ENCODE measurements at regions not wholly inside any gene's neighbourhood (a gene's known extent, or its start where the extent isn't known, plus 50 kb on each side); places are given as distances from the start of the nearest gene placed in this dataset.

DNA sequence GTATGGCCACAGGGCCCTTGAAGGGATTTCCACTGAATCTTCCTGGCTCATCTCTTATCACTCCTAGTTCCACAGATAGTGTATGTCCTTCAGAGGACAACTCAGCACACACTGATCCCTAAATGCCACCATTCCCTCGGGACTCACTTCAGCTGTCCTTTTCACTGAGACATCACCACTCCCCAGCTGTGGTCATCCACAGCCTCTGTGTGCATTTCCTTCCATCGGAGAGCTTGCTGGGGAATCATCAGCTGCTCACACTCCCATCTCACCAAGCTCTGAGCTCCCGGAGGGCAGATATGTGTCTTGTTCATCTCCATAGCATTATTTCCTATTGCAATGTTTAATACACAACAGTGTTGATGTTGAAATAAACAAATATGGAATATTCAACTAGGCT lies 759.5 kb downstream of the RNF144A start:
- TF ChIP-seq CTCF (IDR thresholded peaks at IDR 0.05) (no peak), POLR2A (IDR thresholded peaks at IDR 0.05) (no peak)
- H3K4me3 ChIP-seq (replicated peaks in 1 of 3), result no peak overlapping the region
- H3K27ac ChIP-seq, result no peak overlapping the region
- H3K36me3 ChIP-seq, result no peaks in the 10 kb centered on the region
- no peaks in the 10 kb centered on the region for H3K27me3 ChIP-seq
- DNase-seq, result no peak
- no peaks in the 10 kb centered on the region for H3K4me1 ChIP-seq
- intact Hi-C loops (cut with DNase I), result no loop called here
- H3K9me3 ChIP-seq, result no peaks in the 10 kb centered on the region
- 89 to 92% methylated on average over 3 of the region's 3 CpGs for WGBS, 2 donors

- Histone ChIP-seq H3K4me3 (replicated peaks in 1 of 3) (no peak overlapping the region), H3K27ac (no peak overlapping the region), H3K36me3 (no peaks in the 10 kb centered on the region), H3K9me3 (no peaks in the 10 kb centered on the region), H3K4me1 (no peaks in the 10 kb centered on the region), H3K27me3 (no peaks in the 10 kb centered on the region)
- no peak for DNase-seq
- TF ChIP-seq CTCF (IDR thresholded peaks at IDR 0.05) (no peak), POLR2A (IDR thresholded peaks at IDR 0.05) (no peak)
- 94 to 95% methylated on average over 3 of the region's 3 CpGs for WGBS, 2 donors
- intact Hi-C loops (cut with DNase I), result no loop called here
Measured at GRCh38 chr2:7681881-7682461, 764.8 kb downstream of the RNF144A start.

GRCh38 chr2:7683196-7683595 lies 766.0 kb downstream of the RNF144A start:
- H3K9me3 ChIP-seq, result no peaks in the 10 kb centered on the region
- no peaks in the 10 kb centered on the region for H3K36me3 ChIP-seq
- H3K27ac ChIP-seq, result no peak overlapping the region
- no peaks in the 10 kb centered on the region for H3K27me3 ChIP-seq
- WGBS, 2 donors, result 86 to 88% methylated on average over 8 of the region's 8 CpGs
- DNase-seq, result no peak
- TF ChIP-seq CTCF (IDR thresholded peaks at IDR 0.05) (no peak), POLR2A (IDR thresholded peaks at IDR 0.05) (no peak)
- no peak overlapping the region for H3K4me3 ChIP-seq (replicated peaks in 1 of 3)
- intact Hi-C loops (cut with DNase I), result no loop called here
- no peaks in the 10 kb centered on the region for H3K4me1 ChIP-seq

DNA sequence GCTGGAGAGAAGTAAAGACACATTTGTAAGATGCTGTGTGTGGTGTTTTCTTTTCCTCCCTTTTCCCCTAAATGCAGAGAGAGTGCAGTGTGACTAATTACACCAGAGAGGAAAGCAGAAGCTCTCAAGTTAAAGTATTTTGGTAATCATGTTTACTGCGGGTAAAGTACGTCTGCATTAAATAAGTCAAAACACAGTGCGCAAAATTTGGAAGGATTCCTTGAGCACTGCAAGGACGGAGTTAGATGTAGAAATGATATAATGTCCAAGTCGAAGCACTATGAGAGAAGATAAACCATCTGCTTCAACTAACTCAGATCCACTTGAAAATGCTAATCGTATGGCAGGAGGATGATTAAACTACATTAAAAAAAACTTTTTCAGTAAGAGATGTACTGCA lies 766.5 kb downstream of the RNF144A start:
- TF ChIP-seq POLR2A (IDR thresholded peaks at IDR 0.05), result no peak
- no peak for TF ChIP-seq CTCF (IDR thresholded peaks at IDR 0.05)
- H3K27ac ChIP-seq, result no peak overlapping the region
- intact Hi-C loops (cut with DNase I), result no loop called here
- H3K4me1 ChIP-seq, result no peaks in the 10 kb centered on the region
- H3K36me3 ChIP-seq, result no peaks in the 10 kb centered on the region
- H3K27me3 ChIP-seq, result no peaks in the 10 kb centered on the region
- H3K4me3 ChIP-seq (replicated peaks in 1 of 3), result no peak overlapping the region
- H3K9me3 ChIP-seq, result no peaks in the 10 kb centered on the region
- no peak for DNase-seq
- WGBS, 2 donors, result 88 to 90% methylated on average over 6 of the region's 6 CpGs

DNA sequence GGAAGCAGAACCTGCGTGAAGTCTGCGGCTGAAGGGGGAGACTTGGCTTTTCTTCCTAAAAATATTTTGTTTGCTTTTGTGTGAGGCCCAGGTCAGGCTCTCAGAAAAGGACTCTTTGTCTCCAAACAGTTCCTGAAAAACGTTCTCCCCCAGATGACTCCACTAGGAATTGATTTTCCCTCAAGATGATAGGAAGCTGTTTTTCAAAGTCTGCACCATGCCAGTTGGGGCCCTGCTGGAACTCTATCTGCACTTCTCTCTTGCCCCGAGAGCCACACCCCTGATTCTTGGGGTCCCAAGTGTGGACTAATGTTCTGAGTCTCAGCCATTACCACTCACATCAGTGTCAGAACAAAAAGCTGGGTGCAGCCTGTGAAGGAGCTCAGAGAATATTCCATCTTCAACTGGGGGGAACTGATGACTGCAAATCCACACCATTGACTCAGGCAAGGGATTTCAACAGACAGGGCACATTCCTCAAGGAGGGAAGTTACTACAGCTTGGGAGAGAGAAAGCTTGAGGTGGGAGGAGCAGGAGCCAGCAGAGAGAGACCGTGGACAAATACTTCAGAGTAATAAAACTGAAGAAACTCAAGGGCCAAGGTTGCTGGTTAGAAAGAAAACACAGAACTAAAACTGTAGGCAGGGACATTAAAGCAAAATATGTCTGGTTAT lies 768.3 kb downstream of the RNF144A start:
- Histone ChIP-seq H3K4me3 (replicated peaks in 1 of 3) (no peak overlapping the region), H3K36me3 (no peaks in the 10 kb centered on the region), H3K9me3 (no peaks in the 10 kb centered on the region), H3K27me3 (no peaks in the 10 kb centered on the region), H3K27ac (no peak overlapping the region), H3K4me1 (no peaks in the 10 kb centered on the region)
- TF ChIP-seq CTCF (IDR thresholded peaks at IDR 0.05), result no peak
- TF ChIP-seq POLR2A (IDR thresholded peaks at IDR 0.05), result no peak
- intact Hi-C loops (cut with DNase I), result no loop called here
- peak in 1 of 2 donors; percentile 4 for DNase-seq
- 66 to 68% methylated on average over 5 of the region's 5 CpGs for WGBS, 2 donors
